HL-60 (cell line): ENCODE measurements at regions not wholly inside any gene's neighbourhood (a gene's known extent, or its start where the extent isn't known, plus 50 kb on each side); places are given as distances from the start of the nearest gene placed in this dataset.

Source experiments
- CTCF ChIP-seq: IDR thresholded peaks from one replicate; pipeline ENCODE4 v1.5.1; 2011; ENCODE audit warnings: low read length, control low read depth, inconsistent platforms; ENCODE audit not compliant: insufficient read depth
- POLR2AphosphoS5 ChIP-seq: IDR thresholded peaks from 2 replicates; pipeline ENCODE4 v1.6.1; 2012; ENCODE audit warnings: low read depth

GRCh38 chr6:168808232-168808631 is 367.2 kb downstream of the SMOC2 start:
- TF ChIP-seq POLR2AphosphoS5 (no peak), CTCF (no peak)
